Activated CD8-positive, alpha-beta memory T cell treated with anti-CD3 and anti-CD28 coated beads, Interleukin-2, amount 50 U/mL, for 24 hours (primary cell): ENCODE measurements at regions not wholly inside any gene's neighbourhood (a gene's known extent, or its start where the extent isn't known, plus 50 kb on each side); places are given as distances from the start of the nearest gene placed in this dataset.

Experiments
- DNase-seq: peaks from one replicate; pipeline ENCODE4 v3.0.0-alpha.2; 2020; ENCODE audit errors: extremely low read depth

GRCh38 chr9:118305331-118305730 is 601.1 kb downstream of the TLR4 start:
- DNase-seq: no peak

GRCh38 chr9:118306801-118307200 is 602.6 kb downstream of the TLR4 start:
- DNase-seq: no peak

- no peak for DNase-seq
These were observed 609.8 kb downstream of the TLR4 start for GRCh38 chr9:118313965-118314364.

- no peak for DNase-seq
These were observed 612.7 kb downstream of the TLR4 start for GRCh38 chr9:118316831-118317343.

GRCh38 chr9:118318770-118319431 is 614.7 kb downstream of the TLR4 start:
- DNase-seq: no peak

- DNase-seq: no peak
These were observed 617.6 kb downstream of the TLR4 start for GRCh38 chr9:118321788-118322187.

- no peak for DNase-seq
These were observed 620.5 kb downstream of the TLR4 start for GRCh38 chr9:118324706-118325105.

- DNase-seq: no peak
These were observed 621.6 kb downstream of the TLR4 start for GRCh38 chr9:118325757-118326156.

GRCh38 chr9:118326326-118326725 is 622.1 kb downstream of the TLR4 start:
- no peak for DNase-seq

GRCh38 chr9:118330191-118330986 is 626.2 kb downstream of the TLR4 start:
- DNase-seq: no peak

- no peak for DNase-seq
These were observed 627.4 kb downstream of the TLR4 start for GRCh38 chr9:118331622-118332045.

GRCh38 chr9:118336250-118336942 is 632.2 kb downstream of the TLR4 start:
- DNase-seq: no peak

GRCh38 chr9:118336943-118337330 is 632.7 kb downstream of the TLR4 start:
- no peak for DNase-seq

GRCh38 chr9:118360036-118360435 is 655.8 kb downstream of the TLR4 start:
- no peak for DNase-seq

GRCh38 chr9:118362123-118362522 is 657.9 kb downstream of the TLR4 start:
- no peak for DNase-seq

- no peak for DNase-seq
These were observed 658.4 kb downstream of the TLR4 start for GRCh38 chr9:118362596-118362995.

- no peak for DNase-seq
These were observed 660.3 kb downstream of the TLR4 start for GRCh38 chr9:118364266-118365106.

- no peak for DNase-seq
These were observed 662.0 kb downstream of the TLR4 start for GRCh38 chr9:118366228-118366627.

- no peak for DNase-seq
These were observed 663.2 kb downstream of the TLR4 start for GRCh38 chr9:118367383-118367782.

- no peak for DNase-seq
These were observed 680.4 kb downstream of the TLR4 start for GRCh38 chr9:118384531-118385100.

- no peak for DNase-seq
These were observed 691.2 kb downstream of the TLR4 start for GRCh38 chr9:118395415-118395814.
